Fibroblast of lung (primary cell): ENCODE measurements at regions not wholly inside any gene's neighbourhood (a gene's known extent, or its start where the extent isn't known, plus 50 kb on each side); places are given as distances from the start of the nearest gene placed in this dataset.

Experiments
- EZH2 ChIP-seq: IDR thresholded peaks from 2 replicates; pipeline ENCODE4 v1.5.1; 2012; ENCODE audit warnings: low read length, control low read depth, mild to moderate bottlenecking; ENCODE audit errors: missing control alignments
- TF ChIP-seq, protein P1 (sequence below), 2 donors: IDR thresholded peaks in 1 of 2; conservative IDR thresholded peaks in 1 of 2; 1 replicate in 1 of 2; 2 replicates in 1 of 2; pipeline ENCODE4 v1.5.1; 2011 to 2012; ENCODE audit warnings: low read length in 2 of 2, control low read depth in 1 of 2, inconsistent platforms in 1 of 2, low read depth in 1 of 2, mild to moderate bottlenecking in 1 of 2

DNA sequence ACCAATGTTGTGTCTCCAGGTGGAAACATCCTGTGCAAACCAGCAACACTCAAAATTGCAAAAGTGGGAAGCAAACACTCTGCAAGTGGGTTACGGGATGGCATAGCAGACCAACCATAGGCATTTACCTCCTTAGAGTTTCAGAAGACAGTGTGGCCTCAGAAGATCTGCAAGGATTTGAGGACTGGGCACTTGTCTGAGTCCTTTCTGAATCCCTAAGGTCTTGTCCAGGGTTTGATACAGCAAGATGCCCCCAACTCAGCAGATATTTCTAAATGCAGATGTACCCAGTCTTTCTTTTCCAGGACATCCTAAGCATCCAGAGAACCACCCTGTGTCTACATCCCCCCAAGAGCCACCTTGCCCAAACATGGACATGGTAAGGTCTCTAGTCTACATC is 51.7 kb upstream of the SHANK2 start:
- TF ChIP-seq, protein P1, sequence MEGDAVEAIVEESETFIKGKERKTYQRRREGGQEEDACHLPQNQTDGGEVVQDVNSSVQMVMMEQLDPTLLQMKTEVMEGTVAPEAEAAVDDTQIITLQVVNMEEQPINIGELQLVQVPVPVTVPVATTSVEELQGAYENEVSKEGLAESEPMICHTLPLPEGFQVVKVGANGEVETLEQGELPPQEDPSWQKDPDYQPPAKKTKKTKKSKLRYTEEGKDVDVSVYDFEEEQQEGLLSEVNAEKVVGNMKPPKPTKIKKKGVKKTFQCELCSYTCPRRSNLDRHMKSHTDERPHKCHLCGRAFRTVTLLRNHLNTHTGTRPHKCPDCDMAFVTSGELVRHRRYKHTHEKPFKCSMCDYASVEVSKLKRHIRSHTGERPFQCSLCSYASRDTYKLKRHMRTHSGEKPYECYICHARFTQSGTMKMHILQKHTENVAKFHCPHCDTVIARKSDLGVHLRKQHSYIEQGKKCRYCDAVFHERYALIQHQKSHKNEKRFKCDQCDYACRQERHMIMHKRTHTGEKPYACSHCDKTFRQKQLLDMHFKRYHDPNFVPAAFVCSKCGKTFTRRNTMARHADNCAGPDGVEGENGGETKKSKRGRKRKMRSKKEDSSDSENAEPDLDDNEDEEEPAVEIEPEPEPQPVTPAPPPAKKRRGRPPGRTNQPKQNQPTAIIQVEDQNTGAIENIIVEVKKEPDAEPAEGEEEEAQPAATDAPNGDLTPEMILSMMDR (conservative IDR thresholded peaks at IDR 0.05 in 1 of 2, IDR thresholded peaks at IDR 0.05 in 1 of 2; ENCODE audit: low read depth in 1 of 2, low read length in 2 of 2), result no peak
- TF ChIP-seq EZH2, result no peak
